ENCODE measurements at regions not wholly inside any gene's neighbourhood (a gene's known extent, or its start where the extent isn't known, plus 50 kb on each side); places are given as distances from the start of the nearest gene placed in this dataset.

GRCh38 chr9:21746550-21746949, 55.9 kb upstream of the MTAP start:
- H3K36me3 ChIP-seq (ENCODE audit: control insufficient read depth in 4 of 4, insufficient read depth in 3 of 4, low read depth in 1 of 4, low read length in 3 of 4) = no peaks in the 10 kb centered on the region
- no peak for TF ChIP-seq EGR1 (IDR thresholded peaks at IDR 0.05; ENCODE audit: low read depth in 2 of 2)
- no peak for TF ChIP-seq MAX (IDR thresholded peaks at IDR 0.05)
- TF ChIP-seq FOXA2 (IDR thresholded peaks at IDR 0.05) = no peak
- TF ChIP-seq JUND (IDR thresholded peaks at IDR 0.05) = no peak
- TF ChIP-seq HNF4G (IDR thresholded peaks at IDR 0.05) = no peak
- no peak for TF ChIP-seq CTCF (IDR thresholded peaks at IDR 0.05; ENCODE audit: low read depth, low read length, missing input control)
- no peak for TF ChIP-seq HNF4A (conservative IDR thresholded peaks at IDR 0.05)
- TF ChIP-seq GABPA (IDR thresholded peaks at IDR 0.05 in 1 of 2, conservative IDR thresholded peaks at IDR 0.05 in 1 of 2) = no peak
- no peak for TF ChIP-seq TAF1 (conservative IDR thresholded peaks at IDR 0.05)
- no peak for TF ChIP-seq ATF3 (IDR thresholded peaks at IDR 0.05)
- no peak for TF ChIP-seq YY1 (IDR thresholded peaks at IDR 0.05)
- TF ChIP-seq ZBTB33 (IDR thresholded peaks at IDR 0.05) = no peak
- no peak for TF ChIP-seq NR2F2 (IDR thresholded peaks at IDR 0.05)
- no peak for TF ChIP-seq REST (IDR thresholded peaks at IDR 0.05)
- no peak for TF ChIP-seq FOXA1 (IDR thresholded peaks at IDR 0.05)
- no peak overlapping the region for H3K4me3 ChIP-seq (ENCODE audit: low read depth in 1 of 3, low read length in 3 of 3)
- WGBS = 13% methylated on average over 1 of the region's 1 CpG
- H3K9me3 ChIP-seq (ENCODE audit: control insufficient read depth in 4 of 4, low read length in 3 of 4) = no peaks in the 10 kb centered on the region
- H3K27me3 ChIP-seq (ENCODE audit: control insufficient read depth in 4 of 4, insufficient read depth in 4 of 4, low read length in 3 of 4) = peaks cover 0 to 17% (median 0%) of the 10 kb centered on the region in 4 donors
- H3K9ac ChIP-seq (ENCODE audit: low read depth in 1 of 2, low read length in 2 of 2) = no peak overlapping the region
- no peaks in the 10 kb centered on the region for H3K4me1 ChIP-seq (ENCODE audit: control insufficient read depth in 4 of 4, insufficient read depth in 4 of 4, low read length in 3 of 4)
- no peak for DNase-seq (ENCODE audit: low spot score)
- no peak overlapping the region for H3K27ac ChIP-seq (ENCODE audit: low read depth in 1 of 2, low read length in 2 of 2)

GRCh38 chr9:21747175-21747574, 55.3 kb upstream of the MTAP start:
- H3K9ac ChIP-seq (ENCODE audit: low read depth in 1 of 2, low read length in 2 of 2) = no peak overlapping the region
- DNase-seq (ENCODE audit: low spot score) = no peak
- no peak overlapping the region for H3K27ac ChIP-seq (ENCODE audit: low read depth in 1 of 2, low read length in 2 of 2)
- 22% methylated on average over 2 of the region's 2 CpGs for WGBS
- no peak overlapping the region for H3K4me3 ChIP-seq (ENCODE audit: low read depth in 1 of 3, low read length in 3 of 3)
- peaks cover 0 to 17% (median 0%) of the 10 kb centered on the region in 4 donors for H3K27me3 ChIP-seq (ENCODE audit: control insufficient read depth in 4 of 4, insufficient read depth in 4 of 4, low read length in 3 of 4)
- H3K36me3 ChIP-seq (ENCODE audit: control insufficient read depth in 4 of 4, insufficient read depth in 3 of 4, low read depth in 1 of 4, low read length in 3 of 4) = no peaks in the 10 kb centered on the region
- no peaks in the 10 kb centered on the region for H3K4me1 ChIP-seq (ENCODE audit: control insufficient read depth in 4 of 4, insufficient read depth in 4 of 4, low read length in 3 of 4)
- H3K9me3 ChIP-seq (ENCODE audit: control insufficient read depth in 4 of 4, low read length in 3 of 4) = no peaks in the 10 kb centered on the region
- TF ChIP-seq SP1 (IDR thresholded peaks at IDR 0.05) (no peak), ZBTB33 (IDR thresholded peaks at IDR 0.05) (no peak), FOXA1 (IDR thresholded peaks at IDR 0.05) (no peak), REST (IDR thresholded peaks at IDR 0.05) (no peak), HNF4G (IDR thresholded peaks at IDR 0.05) (no peak), GABPA (IDR thresholded peaks at IDR 0.05 in 1 of 2, conservative IDR thresholded peaks at IDR 0.05 in 1 of 2) (no peak), HNF4A (conservative IDR thresholded peaks at IDR 0.05) (no peak), EGR1 (IDR thresholded peaks at IDR 0.05; ENCODE audit: low read depth in 2 of 2) (no peak), NR2F2 (IDR thresholded peaks at IDR 0.05) (no peak), RAD21 (IDR thresholded peaks at IDR 0.05) (no peak), MAX (IDR thresholded peaks at IDR 0.05) (no peak), RXRA (IDR thresholded peaks at IDR 0.05) (no peak), YY1 (IDR thresholded peaks at IDR 0.05) (no peak)

Measured in liver (tissue), 8 donors.